GM19467 (cell line): ENCODE measurements at regions not wholly inside any gene's neighbourhood (a gene's known extent, or its start where the extent isn't known, plus 50 kb on each side); places are given as distances from the start of the nearest gene placed in this dataset.

Source experiments
- ATAC-seq: cut with Tn5 transposase; IDR thresholded peaks from one replicate; pipeline ENCODE4 v1.9.1; 2021; ENCODE audit warnings: mild to moderate bottlenecking, moderate library complexity; ENCODE audit not compliant: unreplicated experiment

- ATAC-seq: no peak
Measured at GRCh38 chr17:5635949-5636348, 51.6 kb upstream of the NLRP1 start.

- ATAC-seq: no peak
Measured at GRCh38 chr17:5638596-5638995, 54.3 kb upstream of the NLRP1 start.

- ATAC-seq: no peak
Measured at GRCh38 chr17:5640726-5641125, 56.4 kb upstream of the NLRP1 start.

GRCh38 chr17:5642752-5643151 is 58.4 kb upstream of the NLRP1 start:
- ATAC-seq: no peak

GRCh38 chr17:5644065-5644464 is 59.8 kb upstream of the NLRP1 start:
- ATAC-seq: no peak

- no peak for ATAC-seq
Measured at GRCh38 chr17:5651348-5651747, 67.0 kb upstream of the NLRP1 start.

GRCh38 chr17:5661491-5662125 is 77.3 kb upstream of the NLRP1 start:
- no peak for ATAC-seq

GRCh38 chr17:5662409-5663085 is 78.2 kb upstream of the NLRP1 start:
- ATAC-seq: no peak

GRCh38 chr17:5665164-5665563 is 80.9 kb upstream of the NLRP1 start:
- ATAC-seq: no peak

GRCh38 chr17:5667871-5668270 is 83.6 kb upstream of the NLRP1 start:
- no peak for ATAC-seq

GRCh38 chr17:5668557-5669138 is 84.3 kb upstream of the NLRP1 start:
- ATAC-seq: no peak

- ATAC-seq: no peak
Measured at GRCh38 chr17:5669191-5669590, 84.9 kb upstream of the NLRP1 start.

GRCh38 chr17:5672141-5672540 is 87.8 kb upstream of the NLRP1 start:
- ATAC-seq: no peak

GRCh38 chr17:5672815-5673430 is 88.6 kb upstream of the NLRP1 start:
- ATAC-seq: no peak

- no peak for ATAC-seq
Measured at GRCh38 chr17:5675625-5676421, 91.5 kb upstream of the NLRP1 start.

GRCh38 chr17:5677620-5678019 is 93.3 kb upstream of the NLRP1 start:
- no peak for ATAC-seq

- ATAC-seq: no peak
Measured at GRCh38 chr17:5678171-5678570, 93.9 kb upstream of the NLRP1 start.

GRCh38 chr17:5680766-5681165 is 96.5 kb upstream of the NLRP1 start:
- ATAC-seq: no peak

GRCh38 chr17:5683241-5683640 is 98.9 kb upstream of the NLRP1 start:
- ATAC-seq: no peak

GRCh38 chr17:5686074-5686635 is 101.8 kb upstream of the NLRP1 start:
- ATAC-seq: no peak

GRCh38 chr17:5687646-5688045 is 103.3 kb upstream of the NLRP1 start:
- ATAC-seq: no peak
